ENCODE measurements at regions not wholly inside any gene's neighbourhood (a gene's known extent, or its start where the extent isn't known, plus 50 kb on each side); places are given as distances from the start of the nearest gene placed in this dataset.

DNA sequence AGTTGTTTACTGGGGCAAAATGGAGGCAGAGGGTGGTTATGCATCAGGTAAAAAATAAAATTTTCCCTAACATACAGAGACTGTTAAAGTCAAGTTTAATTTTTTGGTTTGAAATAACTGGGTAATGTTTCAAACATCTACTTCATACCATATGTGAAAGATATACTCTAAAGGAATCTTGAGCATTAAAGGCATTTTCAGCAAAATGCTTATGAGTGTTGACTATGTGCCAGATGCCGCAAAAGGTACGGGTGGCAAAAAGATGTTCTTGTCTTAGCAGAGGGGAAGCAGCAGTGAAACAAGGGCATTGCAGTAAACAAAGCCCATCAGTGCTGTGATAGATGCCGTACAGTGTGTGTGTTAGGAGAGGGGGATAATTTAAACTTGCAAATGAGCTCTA lies 263.1 kb upstream of the ID2 start:
- intact Hi-C loops (cut with DNase I; ENCODE audit: low total_unique reads) = no loop called here

DNA sequence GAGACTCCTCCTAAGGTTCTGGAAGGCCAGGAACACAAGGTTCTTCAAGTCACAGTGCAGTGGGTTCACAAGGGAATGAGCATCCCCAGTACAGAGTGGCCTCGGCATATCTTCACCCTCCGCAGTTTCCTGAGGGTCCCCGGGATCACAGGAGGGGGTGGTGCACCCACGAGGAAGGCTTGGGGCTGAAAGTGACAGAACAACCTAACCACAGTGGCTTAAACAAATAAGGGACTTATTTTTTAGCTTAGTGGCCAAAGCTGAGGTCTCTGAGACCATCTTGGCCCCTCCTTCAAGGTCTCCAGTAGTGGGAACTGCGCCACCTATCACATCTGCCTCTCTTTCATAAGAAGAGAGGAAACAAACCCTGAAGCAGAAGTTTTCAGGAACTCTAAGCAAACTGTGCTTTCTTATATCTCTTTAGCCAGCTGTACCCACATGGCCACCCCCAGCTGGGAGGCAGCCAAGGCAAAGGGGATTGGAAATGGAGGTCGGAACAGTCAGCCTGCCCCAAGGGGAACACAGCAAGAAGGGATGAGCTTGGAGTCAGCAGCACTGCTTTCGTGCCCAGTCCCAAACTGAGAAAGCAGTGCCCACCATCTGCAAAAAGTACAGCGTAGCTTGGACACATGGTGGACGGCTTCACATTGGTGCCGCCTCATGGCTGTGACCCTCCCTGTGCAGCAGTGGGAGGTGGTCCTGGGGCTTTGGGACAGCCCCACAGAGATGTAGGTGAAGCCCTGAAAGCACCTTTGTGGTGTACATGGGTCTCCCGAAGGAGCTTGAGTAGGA lies 260.0 kb upstream of the ID2 start:
- TF ChIP-seq, protein P1, sequence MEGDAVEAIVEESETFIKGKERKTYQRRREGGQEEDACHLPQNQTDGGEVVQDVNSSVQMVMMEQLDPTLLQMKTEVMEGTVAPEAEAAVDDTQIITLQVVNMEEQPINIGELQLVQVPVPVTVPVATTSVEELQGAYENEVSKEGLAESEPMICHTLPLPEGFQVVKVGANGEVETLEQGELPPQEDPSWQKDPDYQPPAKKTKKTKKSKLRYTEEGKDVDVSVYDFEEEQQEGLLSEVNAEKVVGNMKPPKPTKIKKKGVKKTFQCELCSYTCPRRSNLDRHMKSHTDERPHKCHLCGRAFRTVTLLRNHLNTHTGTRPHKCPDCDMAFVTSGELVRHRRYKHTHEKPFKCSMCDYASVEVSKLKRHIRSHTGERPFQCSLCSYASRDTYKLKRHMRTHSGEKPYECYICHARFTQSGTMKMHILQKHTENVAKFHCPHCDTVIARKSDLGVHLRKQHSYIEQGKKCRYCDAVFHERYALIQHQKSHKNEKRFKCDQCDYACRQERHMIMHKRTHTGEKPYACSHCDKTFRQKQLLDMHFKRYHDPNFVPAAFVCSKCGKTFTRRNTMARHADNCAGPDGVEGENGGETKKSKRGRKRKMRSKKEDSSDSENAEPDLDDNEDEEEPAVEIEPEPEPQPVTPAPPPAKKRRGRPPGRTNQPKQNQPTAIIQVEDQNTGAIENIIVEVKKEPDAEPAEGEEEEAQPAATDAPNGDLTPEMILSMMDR (IDR thresholded peaks at IDR 0.05) = no peak
- no peak for TF ChIP-seq POLR2A (IDR thresholded peaks at IDR 0.05)
- Histone ChIP-seq H3K4me3 (no peak overlapping the region), H3K4me1 (no peaks in the 10 kb centered on the region), H3K27me3 (no peaks in the 10 kb centered on the region), H3K27ac (no peak overlapping the region), H3K9me3 (no peaks in the 10 kb centered on the region), H3K36me3 (no peaks in the 10 kb centered on the region)
- no peak for DNase-seq
- intact Hi-C loops (cut with DNase I; ENCODE audit: low total_unique reads) = no loop called here

More for the DNA sequence above, 263.1 kb upstream of the ID2 start:
- Histone ChIP-seq H3K36me3 (no peaks in the 10 kb centered on the region), H3K4me1 (no peaks in the 10 kb centered on the region), H3K27ac (no peak overlapping the region), H3K4me3 (no peak overlapping the region), H3K27me3 (no peaks in the 10 kb centered on the region), H3K9me3 (no peaks in the 10 kb centered on the region)
- DNase-seq = no peak
- TF ChIP-seq, protein P1 (IDR thresholded peaks at IDR 0.05) = no peak
- no peak for TF ChIP-seq POLR2A (IDR thresholded peaks at IDR 0.05)

DNA sequence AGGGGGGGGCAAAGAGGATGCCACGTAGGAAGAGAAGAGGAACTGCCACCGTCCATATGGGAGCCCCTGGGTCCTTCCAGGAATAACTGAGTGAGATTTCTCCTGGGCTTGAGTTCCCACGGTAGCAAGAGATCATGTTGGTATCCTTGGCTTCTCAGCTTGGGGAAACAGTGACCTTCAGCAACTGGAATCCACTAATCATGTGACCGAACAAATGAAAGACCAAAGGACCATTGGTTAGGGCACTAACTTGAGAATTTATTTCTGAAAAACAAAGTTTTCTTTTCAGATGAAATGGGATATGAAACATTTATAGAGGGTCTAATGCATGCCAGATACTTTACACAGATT lies 259.4 kb upstream of the ID2 start:
- no peaks in the 10 kb centered on the region for H3K9me3 ChIP-seq
- DNase-seq = no peak
- TF ChIP-seq, protein P1 (IDR thresholded peaks at IDR 0.05) = no peak
- no peak for TF ChIP-seq POLR2A (IDR thresholded peaks at IDR 0.05)
- no peaks in the 10 kb centered on the region for H3K36me3 ChIP-seq
- H3K27me3 ChIP-seq = no peaks in the 10 kb centered on the region
- intact Hi-C loops (cut with DNase I; ENCODE audit: low total_unique reads) = no loop called here
- no peak overlapping the region for H3K4me3 ChIP-seq
- H3K4me1 ChIP-seq = no peaks in the 10 kb centered on the region
- H3K27ac ChIP-seq = no peak overlapping the region

DNA sequence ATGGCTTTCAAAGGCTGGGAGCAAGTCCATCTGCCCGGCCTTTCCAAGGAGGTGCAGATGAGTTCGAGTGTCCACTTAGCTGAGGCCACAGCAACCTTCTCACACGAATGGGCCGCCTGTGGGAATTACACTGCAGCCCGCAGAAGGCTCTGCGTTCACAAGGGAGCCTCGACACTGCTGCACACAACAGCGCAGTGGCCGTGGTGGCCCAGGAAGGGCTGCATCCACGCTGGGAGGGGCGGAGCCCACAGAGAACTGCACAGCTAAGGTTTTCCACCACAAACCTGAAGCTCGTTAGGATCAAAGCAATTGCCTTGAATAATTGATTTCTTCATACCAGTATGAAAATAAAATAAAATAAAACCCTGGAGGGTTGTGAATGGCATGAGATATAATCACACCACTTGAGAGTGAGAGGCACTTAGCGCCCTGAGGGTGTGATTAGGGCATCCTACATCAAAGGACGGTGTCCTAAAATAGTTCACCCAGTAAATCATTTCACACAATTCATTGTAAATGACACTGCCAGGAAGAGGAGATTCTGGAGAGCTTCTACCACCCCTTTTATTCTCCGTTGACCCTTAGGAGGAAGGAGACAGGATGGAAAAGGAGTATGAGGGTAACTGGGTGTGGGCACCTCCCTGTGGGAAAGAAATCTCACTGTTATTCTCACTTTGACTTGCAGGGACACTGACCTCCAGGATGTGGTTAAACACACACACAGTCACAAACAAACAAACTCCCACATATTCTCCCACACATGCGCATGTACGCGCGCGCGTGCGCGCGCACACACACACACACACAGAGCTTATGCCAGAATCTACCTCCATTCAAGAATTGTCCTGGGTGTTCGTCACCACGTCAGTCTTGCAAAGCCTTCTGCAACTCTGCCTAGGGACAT lies 256.6 kb upstream of the ID2 start:
- Histone ChIP-seq H3K4me1 (no peaks in the 10 kb centered on the region), H3K36me3 (no peaks in the 10 kb centered on the region), H3K27me3 (no peaks in the 10 kb centered on the region), H3K27ac (no peak overlapping the region), H3K9me3 (no peaks in the 10 kb centered on the region), H3K4me3 (no peak overlapping the region)
- no peak for DNase-seq
- intact Hi-C loops (cut with DNase I; ENCODE audit: low total_unique reads) = no loop called here
- TF ChIP-seq, protein P1 (IDR thresholded peaks at IDR 0.05) = no peak
- no peak for TF ChIP-seq POLR2A (IDR thresholded peaks at IDR 0.05)

DNA sequence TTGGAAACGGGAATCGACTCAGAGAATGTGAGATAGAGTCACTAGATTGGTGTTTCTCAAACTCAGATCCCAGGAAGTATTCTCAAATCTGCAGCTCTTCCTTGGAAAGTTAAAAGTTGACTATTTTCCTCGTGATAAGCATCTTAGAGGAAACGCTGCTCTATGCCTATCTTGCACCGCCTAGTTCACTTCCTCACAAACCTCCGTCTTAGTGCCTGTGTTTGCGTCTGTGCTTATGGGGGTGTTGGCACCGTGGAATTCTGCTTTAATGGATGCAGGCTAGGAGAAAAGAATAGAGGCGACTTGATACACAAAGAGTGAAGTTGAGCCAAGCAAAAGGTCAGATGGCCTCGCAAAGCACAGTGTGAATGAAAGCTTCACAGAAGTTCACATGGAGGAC lies 255.3 kb upstream of the ID2 start:
- Histone ChIP-seq H3K27ac (no peak overlapping the region), H3K4me1 (no peaks in the 10 kb centered on the region), H3K9me3 (no peaks in the 10 kb centered on the region), H3K4me3 (no peak overlapping the region), H3K27me3 (no peaks in the 10 kb centered on the region), H3K36me3 (no peaks in the 10 kb centered on the region)
- DNase-seq = no peak
- TF ChIP-seq, protein P1 (IDR thresholded peaks at IDR 0.05) = no peak
- TF ChIP-seq POLR2A (IDR thresholded peaks at IDR 0.05) = no peak
- intact Hi-C loops (cut with DNase I; ENCODE audit: low total_unique reads) = no loop called here
